PFSK-1 (cell line): ENCODE measurements at regions not wholly inside any gene's neighbourhood (a gene's known extent, or its start where the extent isn't known, plus 50 kb on each side); places are given as distances from the start of the nearest gene placed in this dataset.

ENCODE experiments used
- FOXP2 ChIP-seq: optimal IDR thresholded peaks from 2 replicates; pipeline ENCODE3; 2011; ENCODE audit warnings: borderline replicate concordance, control low read depth, inconsistent platforms; ENCODE audit not compliant: insufficient read depth; ENCODE audit errors: extremely low read length, extremely low read depth
- POLR2AphosphoS5 ChIP-seq: IDR thresholded peaks from 2 replicates; pipeline ENCODE4 v1.6.1; 2012; ENCODE audit warnings: low read depth, mild to moderate bottlenecking, control low read depth, low read length, moderate library complexity
- SIN3A ChIP-seq: IDR thresholded peaks from 2 replicates; pipeline ENCODE4 v1.6.1; 2012; ENCODE audit warnings: mild to moderate bottlenecking, low read length, moderate library complexity, borderline replicate concordance; ENCODE audit not compliant: insufficient read depth
- TAF1 ChIP-seq: IDR thresholded peaks from 2 replicates; pipeline ENCODE4 v1.6.1; 2012; ENCODE audit warnings: low read length, control low read depth, borderline replicate concordance; ENCODE audit not compliant: insufficient read depth
- TF ChIP-seq, protein P1 (sequence below), 2 experiments: IDR thresholded peaks; 2 replicates each; pipeline versions ENCODE4 v1.6.1 to v1.8.0; 2011 to 2012; ENCODE audit warnings: low read depth in 2 of 2, low read length in 2 of 2, control low read depth in 1 of 2, inconsistent platforms in 1 of 2, mild to moderate bottlenecking in 1 of 2, moderate library complexity in 1 of 2; ENCODE audit not compliant: insufficient read depth in 1 of 2

DNA sequence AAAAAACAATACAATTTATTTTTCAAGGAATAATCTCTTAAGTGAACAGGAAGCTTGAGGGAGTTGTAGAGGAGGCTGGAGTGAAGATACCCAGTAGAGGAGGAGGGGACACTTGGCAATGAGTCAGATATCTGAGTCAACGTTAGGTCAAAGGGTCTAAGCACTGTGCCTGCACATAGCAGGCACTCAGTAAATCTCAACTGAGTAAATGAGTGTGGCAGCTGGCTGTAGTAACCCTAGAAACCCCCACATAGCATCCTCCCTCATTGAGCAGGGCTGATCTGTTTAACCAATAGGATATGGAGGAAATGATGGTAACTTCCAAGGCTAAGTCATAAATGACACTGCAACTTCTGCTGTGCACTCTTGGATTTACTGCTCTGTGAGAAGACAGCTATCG lies 186.0 kb upstream of the FAM241A start:
- TF ChIP-seq SIN3A (no peak), FOXP2 (no peak), POLR2AphosphoS5 (no peak), TAF1 (no peak)
- TF ChIP-seq, protein P1, sequence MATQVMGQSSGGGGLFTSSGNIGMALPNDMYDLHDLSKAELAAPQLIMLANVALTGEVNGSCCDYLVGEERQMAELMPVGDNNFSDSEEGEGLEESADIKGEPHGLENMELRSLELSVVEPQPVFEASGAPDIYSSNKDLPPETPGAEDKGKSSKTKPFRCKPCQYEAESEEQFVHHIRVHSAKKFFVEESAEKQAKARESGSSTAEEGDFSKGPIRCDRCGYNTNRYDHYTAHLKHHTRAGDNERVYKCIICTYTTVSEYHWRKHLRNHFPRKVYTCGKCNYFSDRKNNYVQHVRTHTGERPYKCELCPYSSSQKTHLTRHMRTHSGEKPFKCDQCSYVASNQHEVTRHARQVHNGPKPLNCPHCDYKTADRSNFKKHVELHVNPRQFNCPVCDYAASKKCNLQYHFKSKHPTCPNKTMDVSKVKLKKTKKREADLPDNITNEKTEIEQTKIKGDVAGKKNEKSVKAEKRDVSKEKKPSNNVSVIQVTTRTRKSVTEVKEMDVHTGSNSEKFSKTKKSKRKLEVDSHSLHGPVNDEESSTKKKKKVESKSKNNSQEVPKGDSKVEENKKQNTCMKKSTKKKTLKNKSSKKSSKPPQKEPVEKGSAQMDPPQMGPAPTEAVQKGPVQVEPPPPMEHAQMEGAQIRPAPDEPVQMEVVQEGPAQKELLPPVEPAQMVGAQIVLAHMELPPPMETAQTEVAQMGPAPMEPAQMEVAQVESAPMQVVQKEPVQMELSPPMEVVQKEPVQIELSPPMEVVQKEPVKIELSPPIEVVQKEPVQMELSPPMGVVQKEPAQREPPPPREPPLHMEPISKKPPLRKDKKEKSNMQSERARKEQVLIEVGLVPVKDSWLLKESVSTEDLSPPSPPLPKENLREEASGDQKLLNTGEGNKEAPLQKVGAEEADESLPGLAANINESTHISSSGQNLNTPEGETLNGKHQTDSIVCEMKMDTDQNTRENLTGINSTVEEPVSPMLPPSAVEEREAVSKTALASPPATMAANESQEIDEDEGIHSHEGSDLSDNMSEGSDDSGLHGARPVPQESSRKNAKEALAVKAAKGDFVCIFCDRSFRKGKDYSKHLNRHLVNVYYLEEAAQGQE (IDR thresholded peaks at IDR 0.05; ENCODE audit: insufficient read depth in 1 of 2, low read depth in 2 of 2, low read length in 2 of 2) = no peak

DNA sequence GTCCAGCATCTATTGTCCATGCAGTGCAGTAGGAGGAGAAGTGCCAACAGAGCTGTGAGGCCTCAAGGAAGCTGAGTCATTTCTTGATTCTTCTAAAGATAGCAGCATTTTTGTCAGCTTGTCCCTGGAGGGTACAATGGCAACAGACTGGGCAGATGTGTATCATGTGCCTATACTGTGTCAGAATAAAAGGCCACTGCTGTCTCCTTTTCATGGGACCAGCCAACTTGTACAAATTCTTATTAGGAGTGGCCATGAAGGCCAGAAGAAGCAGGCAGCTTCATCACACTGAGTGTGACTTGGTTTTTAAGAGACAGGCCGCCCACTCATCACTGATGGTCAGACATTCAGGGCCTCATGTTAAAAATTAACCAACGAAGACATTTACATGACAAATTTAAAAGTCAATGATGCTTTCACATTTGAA lies 185.0 kb upstream of the FAM241A start:
- TF ChIP-seq SIN3A (no peak), TAF1 (no peak), FOXP2 (no peak), POLR2AphosphoS5 (no peak)
- TF ChIP-seq, protein P1 (IDR thresholded peaks at IDR 0.05; ENCODE audit: insufficient read depth in 1 of 2, low read depth in 2 of 2, low read length in 2 of 2) = no peak

DNA sequence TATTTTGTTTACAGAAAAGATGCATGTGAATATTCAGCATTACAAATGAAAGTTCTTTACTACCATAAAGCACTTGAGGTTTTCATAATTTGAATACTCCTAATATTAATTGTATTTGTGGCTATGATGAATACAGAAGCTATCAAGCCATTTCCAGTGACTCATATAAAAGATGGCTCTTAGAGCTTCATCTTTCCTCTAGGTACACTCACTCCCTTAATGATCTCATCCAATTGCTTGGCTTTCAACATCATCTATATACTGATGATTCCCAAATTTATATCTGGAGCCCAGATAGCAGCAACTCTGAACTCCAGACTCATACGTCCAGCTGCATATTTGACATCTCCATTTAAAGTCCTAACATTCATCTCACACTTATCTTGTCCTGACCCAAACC lies 183.4 kb upstream of the FAM241A start:
- TF ChIP-seq SIN3A (no peak), TAF1 (no peak), FOXP2 (no peak), POLR2AphosphoS5 (no peak)
- TF ChIP-seq, protein P1 (IDR thresholded peaks at IDR 0.05; ENCODE audit: insufficient read depth in 1 of 2, low read depth in 2 of 2, low read length in 2 of 2) = no peak

DNA sequence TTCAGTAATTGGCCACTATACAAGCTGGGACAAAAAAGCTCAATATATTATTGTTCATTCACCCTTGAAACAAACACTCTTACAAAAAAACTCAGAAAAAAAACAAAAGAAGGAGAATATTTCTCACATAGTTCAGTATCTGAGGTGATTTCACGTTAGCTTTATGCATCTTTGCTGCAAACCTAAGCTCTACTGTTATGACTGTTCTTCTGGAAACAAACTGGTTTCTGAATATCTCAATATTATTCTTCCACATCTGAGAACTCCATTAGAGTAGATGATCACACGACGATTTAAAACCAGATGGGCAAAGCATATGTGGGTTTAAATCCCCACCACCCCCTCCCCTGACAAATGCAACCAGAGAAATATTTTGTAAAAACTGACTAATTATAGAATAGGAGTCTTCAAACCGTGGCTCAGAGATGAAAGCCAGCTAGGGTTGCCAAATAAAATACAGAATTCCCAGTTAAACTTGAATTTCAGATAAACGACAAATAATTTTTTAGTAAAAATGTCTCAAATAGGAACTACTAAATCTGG lies 182.0 kb upstream of the FAM241A start:
- no peak for TF ChIP-seq SIN3A
- TF ChIP-seq POLR2AphosphoS5 = no peak
- TF ChIP-seq, protein P1 (IDR thresholded peaks at IDR 0.05; ENCODE audit: insufficient read depth in 1 of 2, low read depth in 2 of 2, low read length in 2 of 2) = no peak
- no peak for TF ChIP-seq TAF1
- no peak for TF ChIP-seq FOXP2

DNA sequence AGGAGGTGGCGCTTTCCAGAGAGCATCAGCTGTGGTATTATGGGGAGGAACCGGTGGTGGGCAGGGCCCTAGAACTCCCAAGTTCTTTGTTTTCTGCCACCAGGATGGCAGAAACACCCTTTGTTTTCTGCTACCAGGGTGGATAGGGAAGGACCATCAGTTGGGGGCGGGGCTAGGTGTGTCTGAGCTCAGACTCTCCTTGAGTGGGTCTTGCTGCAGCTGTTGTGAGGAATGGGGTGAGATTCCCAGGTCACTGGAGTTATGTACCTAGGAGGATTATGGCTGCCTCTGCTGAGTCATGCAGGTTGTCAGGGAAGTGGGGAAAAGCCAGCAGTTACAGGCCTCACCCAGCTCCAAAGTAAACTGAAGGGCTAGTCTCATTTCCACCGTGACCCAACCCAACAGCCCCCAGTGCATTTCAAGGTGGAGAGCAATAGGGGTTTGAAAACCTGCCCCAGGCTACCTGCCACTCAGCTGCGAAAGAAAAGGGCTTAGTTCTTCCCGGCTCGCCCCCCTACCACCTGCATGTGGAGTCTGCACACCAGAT lies 167.8 kb upstream of the FAM241A start:
- no peak for TF ChIP-seq POLR2AphosphoS5
